ENCODE measurements at regions not wholly inside any gene's neighbourhood (a gene's known extent, or its start where the extent isn't known, plus 50 kb on each side); places are given as distances from the start of the nearest gene placed in this dataset.

DNA sequence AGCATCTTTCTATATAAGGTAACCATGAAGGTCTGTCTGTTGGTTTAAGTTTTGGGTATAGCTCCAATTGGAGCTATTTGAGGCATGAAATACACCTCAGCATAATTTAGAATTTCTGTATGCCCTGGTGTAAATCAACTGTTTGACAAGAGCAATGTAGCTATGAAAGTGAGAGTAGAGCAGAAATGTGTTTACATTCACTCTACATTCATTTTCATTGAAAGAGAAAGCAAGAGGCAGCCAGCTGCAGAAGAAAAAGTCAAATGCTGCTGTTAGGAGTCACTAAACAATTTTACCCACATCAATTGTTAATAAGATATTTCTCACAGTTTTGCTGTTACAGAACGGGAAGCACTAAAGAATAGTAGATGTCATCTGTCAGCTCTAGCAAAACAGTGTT lies 252.5 kb downstream of the SLC6A15 start:
- no peak for TF ChIP-seq TAF1 (IDR thresholded peaks at IDR 0.05; ENCODE audit: borderline replicate concordance, insufficient read depth, low read length)
- TF ChIP-seq, protein P1, sequence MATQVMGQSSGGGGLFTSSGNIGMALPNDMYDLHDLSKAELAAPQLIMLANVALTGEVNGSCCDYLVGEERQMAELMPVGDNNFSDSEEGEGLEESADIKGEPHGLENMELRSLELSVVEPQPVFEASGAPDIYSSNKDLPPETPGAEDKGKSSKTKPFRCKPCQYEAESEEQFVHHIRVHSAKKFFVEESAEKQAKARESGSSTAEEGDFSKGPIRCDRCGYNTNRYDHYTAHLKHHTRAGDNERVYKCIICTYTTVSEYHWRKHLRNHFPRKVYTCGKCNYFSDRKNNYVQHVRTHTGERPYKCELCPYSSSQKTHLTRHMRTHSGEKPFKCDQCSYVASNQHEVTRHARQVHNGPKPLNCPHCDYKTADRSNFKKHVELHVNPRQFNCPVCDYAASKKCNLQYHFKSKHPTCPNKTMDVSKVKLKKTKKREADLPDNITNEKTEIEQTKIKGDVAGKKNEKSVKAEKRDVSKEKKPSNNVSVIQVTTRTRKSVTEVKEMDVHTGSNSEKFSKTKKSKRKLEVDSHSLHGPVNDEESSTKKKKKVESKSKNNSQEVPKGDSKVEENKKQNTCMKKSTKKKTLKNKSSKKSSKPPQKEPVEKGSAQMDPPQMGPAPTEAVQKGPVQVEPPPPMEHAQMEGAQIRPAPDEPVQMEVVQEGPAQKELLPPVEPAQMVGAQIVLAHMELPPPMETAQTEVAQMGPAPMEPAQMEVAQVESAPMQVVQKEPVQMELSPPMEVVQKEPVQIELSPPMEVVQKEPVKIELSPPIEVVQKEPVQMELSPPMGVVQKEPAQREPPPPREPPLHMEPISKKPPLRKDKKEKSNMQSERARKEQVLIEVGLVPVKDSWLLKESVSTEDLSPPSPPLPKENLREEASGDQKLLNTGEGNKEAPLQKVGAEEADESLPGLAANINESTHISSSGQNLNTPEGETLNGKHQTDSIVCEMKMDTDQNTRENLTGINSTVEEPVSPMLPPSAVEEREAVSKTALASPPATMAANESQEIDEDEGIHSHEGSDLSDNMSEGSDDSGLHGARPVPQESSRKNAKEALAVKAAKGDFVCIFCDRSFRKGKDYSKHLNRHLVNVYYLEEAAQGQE (IDR thresholded peaks at IDR 0.05; ENCODE audit: insufficient read depth in 1 of 2, low read depth in 2 of 2, low read length in 2 of 2): no peak

All from PFSK-1 (cell line).